IMR-90 (cell line): ENCODE measurements at regions not wholly inside any gene's neighbourhood (a gene's known extent, or its start where the extent isn't known, plus 50 kb on each side); places are given as distances from the start of the nearest gene placed in this dataset.

ENCODE experiments used
- ATAC-seq: fragments of 200-7000 bp; cut with Tn5 transposase; 2 replicates; pipeline ENCODE4 v1.9.1; 2020; ENCODE audit warnings: low read depth, mild to moderate bottlenecking, moderate library complexity
- BruUV-seq: library from RNA; stranded (reverse); fragments of 400-500 nt; replicated peaks from 2 replicates; lab custom pipeline; 2021; lab: Mats Ljungman, UMichigan
- CTCF ChIA-PET: fragments of 300-600 bp; formaldehyde crosslinking; extraction: SDS; loops from one replicate; lab custom pipeline; 2021; ENCODE audit warnings: antibody characterized with exemption; lab: Yijun Ruan, JAX
- POLR2A ChIA-PET: fragments of 300-600 bp; sonication (Branson Sonifier 250); formaldehyde crosslinking; loops from one replicate; lab custom pipeline; 2022; ENCODE audit warnings: antibody characterized with exemption; ENCODE audit not compliant: unreplicated experiment; lab: Charles Lee
- DNase-seq: peaks from one replicate; pipeline ENCODE4 v3.0.0; 2013
- H2AFZ ChIP-seq: replicated peaks from 2 replicates; pipeline ENCODE3; 2013; ENCODE audit warnings: low read length, mild to moderate bottlenecking; ENCODE audit not compliant: poor library complexity
- H2AK5ac ChIP-seq: 2 replicates; pipeline ENCODE4 v1.6.1; 2013; ENCODE audit warnings: low read depth, low read length, inconsistent platforms
- H2AK9ac ChIP-seq: replicated peaks from 2 replicates; pipeline ENCODE3; 2013; ENCODE audit warnings: mild to moderate bottlenecking, low read depth, low read length, moderate library complexity; ENCODE audit not compliant: poor library complexity
- H2BK120ac ChIP-seq: 2 replicates; pipeline ENCODE4 v1.6.1; 2013; ENCODE audit warnings: low read depth, low read length, inconsistent platforms
- H2BK15ac ChIP-seq: 3 replicates; pipeline ENCODE4 v1.6.1; 2013; ENCODE audit warnings: low read depth, low read length, inconsistent platforms
- H2BK20ac ChIP-seq: 2 replicates; pipeline ENCODE4 v1.6.1; 2013; ENCODE audit warnings: low read depth, mild to moderate bottlenecking, inconsistent platforms, low read length, moderate library complexity
- H2BK5ac ChIP-seq: 2 replicates; pipeline ENCODE4 v1.6.1; 2013; ENCODE audit warnings: mild to moderate bottlenecking, low read depth, low read length, inconsistent platforms; ENCODE audit not compliant: poor library complexity, severe bottlenecking
- H3K14ac ChIP-seq: replicated peaks from 2 replicates; pipeline ENCODE4 v1.6.1; 2013; ENCODE audit warnings: low read depth, low read length, inconsistent platforms
- H3K18ac ChIP-seq: 2 replicates; pipeline ENCODE4 v1.6.1; 2013; ENCODE audit warnings: low read depth, low read length, control low read depth
- H3K23ac ChIP-seq: 2 replicates; pipeline ENCODE4 v1.6.1; 2013; ENCODE audit warnings: low read depth, low read length, inconsistent platforms
- H3K27ac ChIP-seq: 2 replicates; pipeline ENCODE4 v1.5.1; 2013; ENCODE audit warnings: mild to moderate bottlenecking, control low read depth, low read length; ENCODE audit not compliant: insufficient read depth
- H3K27me3 ChIP-seq: 2 replicates; pipeline ENCODE4 v1.6.1; 2013; ENCODE audit warnings: low read length; ENCODE audit not compliant: control insufficient read depth, insufficient read depth
- H3K36me3 ChIP-seq: 2 replicates; pipeline ENCODE4 v1.6.1; 2013; ENCODE audit warnings: low read length, mixed read lengths; ENCODE audit not compliant: control insufficient read depth, insufficient read depth
- H3K4ac ChIP-seq: 2 replicates; pipeline ENCODE4 v1.6.1; 2013; ENCODE audit warnings: low read depth, low read length, inconsistent platforms
- H3K4me1 ChIP-seq: 2 replicates; pipeline ENCODE4 v1.6.1; 2013; ENCODE audit warnings: low read length, mixed read lengths; ENCODE audit not compliant: control insufficient read depth, insufficient read depth
- H3K4me2 ChIP-seq: 2 replicates; pipeline ENCODE4 v1.6.1; 2013; ENCODE audit warnings: low read depth, mild to moderate bottlenecking, control low read depth, low read length, moderate library complexity
- H3K4me3 ChIP-seq: 2 replicates; pipeline ENCODE4 v1.5.1; 2013; ENCODE audit warnings: low read depth, mild to moderate bottlenecking, control low read depth, low read length, moderate library complexity; ENCODE audit not compliant: insufficient read depth
- H3K56ac ChIP-seq: 2 replicates; pipeline ENCODE4 v1.6.1; 2013; ENCODE audit warnings: low read length, inconsistent platforms; ENCODE audit not compliant: insufficient read depth; ENCODE audit errors: extremely low read depth
- H3K79me1 ChIP-seq, 2 experiments: 2 replicates each; pipeline ENCODE4 v1.6.1; 2013; ENCODE audit warnings: low read length in 2 of 2, inconsistent platforms in 1 of 2, low read depth in 1 of 2
- H3K9ac ChIP-seq: 2 replicates; pipeline ENCODE4 v1.6.1; 2013; ENCODE audit warnings: low read depth, low read length, control low read depth
- H3K9me1 ChIP-seq: 2 replicates; pipeline ENCODE4 v1.6.1; 2013; ENCODE audit warnings: low read length, inconsistent platforms; ENCODE audit not compliant: insufficient read depth
- H3K9me3 ChIP-seq: 2 replicates; pipeline ENCODE4 v1.6.1; 2013; ENCODE audit warnings: low read length; ENCODE audit not compliant: control insufficient read depth, insufficient read depth
- H4K20me1 ChIP-seq: 2 replicates; pipeline ENCODE4 v1.6.1; 2013; ENCODE audit warnings: low read length, inconsistent platforms; ENCODE audit not compliant: insufficient read depth
- H4K5ac ChIP-seq: 2 replicates; pipeline ENCODE4 v1.6.1; 2013; ENCODE audit warnings: mild to moderate bottlenecking, low read depth, low read length, control low read depth
- H4K8ac ChIP-seq, 2 experiments: 2 replicates each; pipeline ENCODE4 v1.6.1; 2013; ENCODE audit warnings: low read depth in 2 of 2, low read length in 2 of 2, control low read depth in 1 of 2, inconsistent platforms in 1 of 2
- H4K91ac ChIP-seq: 2 replicates; pipeline ENCODE4 v1.6.1; 2013; ENCODE audit warnings: low read depth, low read length, inconsistent platforms; ENCODE audit not compliant: insufficient read depth
- BHLHE40 ChIP-seq: fragments of 150-350 bp; IDR thresholded peaks from 2 replicates; pipeline ENCODE4 v1.6.1; 2016; ENCODE audit warnings: mild to moderate bottlenecking, low read depth, low read length
- CHD1 ChIP-seq: IDR thresholded peaks from 2 replicates; pipeline ENCODE4 v1.6.1; 2012; ENCODE audit warnings: low read depth, low read length, improper control_type of control experiment
- FOS ChIP-seq: fragments of 150-350 bp; IDR thresholded peaks from 2 replicates; pipeline ENCODE4 v1.6.1; 2016; ENCODE audit warnings: low read depth, low read length
- MAZ ChIP-seq: IDR thresholded peaks from 2 replicates; pipeline ENCODE4 v1.6.1; 2012; ENCODE audit warnings: low read depth, mild to moderate bottlenecking, low read length, improper control_type of control experiment, moderate library complexity, borderline replicate concordance
- MXI1 ChIP-seq: IDR thresholded peaks from 2 replicates; pipeline ENCODE4 v1.6.1; 2012; ENCODE audit warnings: low read depth, mild to moderate bottlenecking, low read length, moderate library complexity, borderline replicate concordance
- NFE2L2 ChIP-seq: fragments of 150-350 bp; IDR thresholded peaks from 2 replicates; pipeline ENCODE4 v1.6.1; 2016; ENCODE audit warnings: low read depth, mild to moderate bottlenecking, low read length
- POLR2A ChIP-seq: IDR thresholded peaks from 2 replicates; pipeline ENCODE4 v1.6.1; 2012; ENCODE audit warnings: mild to moderate bottlenecking, low read depth, low read length
- RAD21 ChIP-seq: IDR thresholded peaks from 2 replicates; pipeline ENCODE4 v1.6.1; 2012; ENCODE audit warnings: low read length, improper control_type of control experiment
- RFX5 ChIP-seq: IDR thresholded peaks from 2 replicates; pipeline ENCODE4 v1.8.0; 2012; ENCODE audit warnings: low read depth, mild to moderate bottlenecking, low read length, moderate library complexity
- WGBS, 2 experiments: methylation state at CpG; one replicate each; pipeline versions ENCODE4 v1.1.5 to v1.1.7; 2013; ENCODE audit warnings: missing lambda C conversion rate in 2 of 2; ENCODE audit not compliant: insufficient read length in 1 of 2; ENCODE audit errors: extremely low coverage in 2 of 2; 5-methylcytosine and 5-hydroxymethylcytosine counted together
- dilution Hi-C: fragments of 300-500 bp; cut with HindIII; formaldehyde crosslinking; loops from one replicate; pipeline ENCODE4 v1.14.3; 2018; ENCODE audit warnings: low sequenced_read_pairs; ENCODE audit not compliant: unreplicated experiment
- in situ Hi-C: fragments of 300-500 bp; cut with MboI; formaldehyde crosslinking; loops from 3 replicates; pipeline ENCODE4 v1.14.3; 2019; ENCODE audit warnings: low sequenced_read_pairs, inconsistent platforms, mixed read lengths
- intact Hi-C: fragments of 100-400 bp; cut with micrococcal nuclease; formaldehyde crosslinking; loops from 2 replicates; pipeline ENCODE4 v1.10.0; 2022
- TF ChIP-seq, protein P1 (sequence below): fragments of 150-350 bp; IDR thresholded peaks from 2 replicates; pipeline ENCODE4 v1.6.1; 2016; ENCODE audit warnings: low read depth, mild to moderate bottlenecking, low read length, moderate library complexity, borderline replicate concordance
- TF ChIP-seq, protein P2 (sequence below): fragments of 150-350 bp; IDR thresholded peaks from 2 replicates; pipeline ENCODE4 v1.6.1; 2017; ENCODE audit warnings: mild to moderate bottlenecking, antibody characterized with exemption, low read length, low read depth

DNA sequence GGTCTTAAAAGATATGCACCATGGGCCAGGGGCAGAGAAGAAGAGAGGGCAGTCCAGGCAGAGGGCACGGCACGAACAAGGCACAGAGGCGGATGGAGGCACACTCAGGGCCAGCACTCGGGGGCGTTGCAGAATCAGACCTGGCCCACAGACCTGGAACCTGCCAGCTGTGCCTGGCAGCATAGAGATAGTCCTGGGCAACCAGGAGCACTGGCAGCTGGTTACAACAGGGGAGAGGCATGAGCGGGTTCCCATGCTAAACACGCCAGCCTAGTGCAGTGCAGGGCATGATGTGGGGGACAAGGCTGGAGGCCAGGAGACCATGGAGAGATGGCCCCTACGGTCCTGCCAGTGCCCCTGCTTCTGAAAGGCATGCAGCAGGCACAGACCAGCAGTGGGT, 56.9 kb upstream of the RBFOX3 start:
- Histone ChIP-seq H3K23ac (no peak overlapping the region), H3K4ac (no peak overlapping the region), H3K4me2 (no peak overlapping the region), H2AK9ac (no peak overlapping the region), H4K20me1 (no peaks in the 10 kb centered on the region), H2BK20ac (no peak overlapping the region), H2BK15ac (no peak overlapping the region), H3K4me3 (no peak overlapping the region), H3K9ac (no peak overlapping the region), H3K18ac (no peak overlapping the region), H3K56ac (no peak overlapping the region), H4K8ac (no peak overlapping the region), H3K9me1 (no peaks in the 10 kb centered on the region), H2AFZ (no peak overlapping the region), H4K91ac (no peak overlapping the region), H2BK5ac (no peak overlapping the region), H3K27ac (no peak overlapping the region), H3K79me1 (no peaks in the 10 kb centered on the region), H3K14ac (no peak overlapping the region), H3K9me3 (no peaks in the 10 kb centered on the region), H2BK120ac (no peak overlapping the region), H3K36me3 (no peaks in the 10 kb centered on the region), H3K4me1 (no peaks in the 10 kb centered on the region), H2AK5ac (no peak overlapping the region), H3K27me3 (peaks cover 15% of the 10 kb centered on the region; the same call in 1 of the 2 replicates), H4K5ac (no peak overlapping the region)
- TF ChIP-seq, protein P1, sequence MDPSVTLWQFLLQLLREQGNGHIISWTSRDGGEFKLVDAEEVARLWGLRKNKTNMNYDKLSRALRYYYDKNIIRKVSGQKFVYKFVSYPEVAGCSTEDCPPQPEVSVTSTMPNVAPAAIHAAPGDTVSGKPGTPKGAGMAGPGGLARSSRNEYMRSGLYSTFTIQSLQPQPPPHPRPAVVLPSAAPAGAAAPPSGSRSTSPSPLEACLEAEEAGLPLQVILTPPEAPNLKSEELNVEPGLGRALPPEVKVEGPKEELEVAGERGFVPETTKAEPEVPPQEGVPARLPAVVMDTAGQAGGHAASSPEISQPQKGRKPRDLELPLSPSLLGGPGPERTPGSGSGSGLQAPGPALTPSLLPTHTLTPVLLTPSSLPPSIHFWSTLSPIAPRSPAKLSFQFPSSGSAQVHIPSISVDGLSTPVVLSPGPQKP, result no peak
- TF ChIP-seq BHLHE40, result no peak
- TF ChIP-seq RFX5, result no peak
- TF ChIP-seq, protein P2, sequence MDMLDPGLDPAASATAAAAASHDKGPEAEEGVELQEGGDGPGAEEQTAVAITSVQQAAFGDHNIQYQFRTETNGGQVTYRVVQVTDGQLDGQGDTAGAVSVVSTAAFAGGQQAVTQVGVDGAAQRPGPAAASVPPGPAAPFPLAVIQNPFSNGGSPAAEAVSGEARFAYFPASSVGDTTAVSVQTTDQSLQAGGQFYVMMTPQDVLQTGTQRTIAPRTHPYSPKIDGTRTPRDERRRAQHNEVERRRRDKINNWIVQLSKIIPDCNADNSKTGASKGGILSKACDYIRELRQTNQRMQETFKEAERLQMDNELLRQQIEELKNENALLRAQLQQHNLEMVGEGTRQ, result no peak
- no peak for TF ChIP-seq MAZ
- TF ChIP-seq POLR2A, result no peak
- no peak for TF ChIP-seq FOS
- no peak for TF ChIP-seq CHD1
- TF ChIP-seq MXI1, result no peak
- no peak for TF ChIP-seq NFE2L2
- no peak for TF ChIP-seq RAD21
- POLR2A ChIA-PET, result no interaction called here
- no peak for DNase-seq
- CTCF ChIA-PET, result no interaction called here
- no TSS peak for BruUV-seq
- intact Hi-C loops (no loop called here), in situ Hi-C loops (no loop called here), dilution Hi-C loops (no loop called here)
- 81% methylated on average over 4 of the region's 8 CpGs; no CpG with 5 or more reads in 1 of the 2 experiments for WGBS, 2 experiments
- no peak for ATAC-seq
